Muscle layer of colon (tissue), 2 donors: ENCODE measurements at regions not wholly inside any gene's neighbourhood (a gene's known extent, or its start where the extent isn't known, plus 50 kb on each side); places are given as distances from the start of the nearest gene placed in this dataset.

Source experiments
- H3K27ac ChIP-seq: one replicate; pipeline ENCODE4 v1.7.0; 2013; ENCODE audit warnings: low read depth, mild to moderate bottlenecking, low read length, moderate library complexity
- H3K27me3 ChIP-seq, 2 donors: one replicate each; pipeline ENCODE4 v1.7.0; 2013; ENCODE audit warnings: low read length in 2 of 2, mild to moderate bottlenecking in 2 of 2; ENCODE audit not compliant: insufficient read depth in 2 of 2, control insufficient read depth in 1 of 2
- H3K36me3 ChIP-seq: one replicate; pipeline ENCODE4 v1.7.0; 2013; ENCODE audit warnings: mild to moderate bottlenecking, low read length; ENCODE audit not compliant: insufficient read depth
- H3K4me1 ChIP-seq: one replicate; pipeline ENCODE4 v1.7.0; 2013; ENCODE audit warnings: mild to moderate bottlenecking, low read length; ENCODE audit not compliant: insufficient read depth
- H3K4me3 ChIP-seq, 2 donors: one replicate each; pipeline ENCODE4 v1.7.0; 2013; ENCODE audit warnings: low read length in 2 of 2, low read depth in 1 of 2, mild to moderate bottlenecking in 1 of 2, moderate library complexity in 1 of 2
- H3K9ac ChIP-seq: one replicate; pipeline ENCODE4 v1.7.0; 2013; ENCODE audit warnings: low read length
- H3K9me3 ChIP-seq: one replicate; pipeline ENCODE4 v1.7.0; 2013; ENCODE audit warnings: mild to moderate bottlenecking, low read length
- donor health status: abdominal sarcoma.
- donor health status: Adenocarcinoma of cecum.

- H3K27me3 ChIP-seq, result no peaks in the 10 kb centered on the region
- H3K9me3 ChIP-seq, result no peaks in the 10 kb centered on the region
- no peak overlapping the region for H3K9ac ChIP-seq
Measured at GRCh38 chr13:37383046-37383445, 215.5 kb downstream of the POSTN start.

DNA sequence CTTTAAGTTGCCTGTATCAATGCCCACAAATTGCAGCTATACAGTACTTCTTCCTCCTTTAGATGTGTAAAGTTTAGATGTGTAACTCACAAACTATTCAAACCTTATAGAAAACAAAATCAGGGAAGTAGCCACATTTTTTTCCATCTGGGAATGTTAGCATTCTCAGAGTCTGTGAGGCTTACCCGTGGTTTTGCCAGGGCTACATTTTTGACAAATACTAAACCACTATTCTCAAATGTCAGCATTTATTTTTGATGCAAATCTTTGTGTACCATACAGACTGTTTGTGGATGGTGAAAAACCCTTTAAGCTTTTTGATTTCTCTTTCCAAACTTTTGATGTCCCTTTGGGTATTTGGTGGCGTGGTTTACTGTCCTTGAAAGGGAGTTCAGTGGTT lies 216.4 kb downstream of the POSTN start:
- no peaks in the 10 kb centered on the region for H3K27me3 ChIP-seq
- H3K36me3 ChIP-seq, result no peaks in the 10 kb centered on the region
- H3K4me1 ChIP-seq, result no peaks in the 10 kb centered on the region
- no peak overlapping the region for H3K9ac ChIP-seq
- H3K9me3 ChIP-seq, result no peaks in the 10 kb centered on the region
- no peak overlapping the region for H3K4me3 ChIP-seq
- no peak overlapping the region for H3K27ac ChIP-seq

More at GRCh38 chr13:37383046-37383445, 215.5 kb downstream of the POSTN start:
- H3K4me3 ChIP-seq, result no peak overlapping the region
- H3K27ac ChIP-seq, result no peak overlapping the region
- H3K36me3 ChIP-seq, result no peaks in the 10 kb centered on the region
- H3K4me1 ChIP-seq, result no peaks in the 10 kb centered on the region

DNA sequence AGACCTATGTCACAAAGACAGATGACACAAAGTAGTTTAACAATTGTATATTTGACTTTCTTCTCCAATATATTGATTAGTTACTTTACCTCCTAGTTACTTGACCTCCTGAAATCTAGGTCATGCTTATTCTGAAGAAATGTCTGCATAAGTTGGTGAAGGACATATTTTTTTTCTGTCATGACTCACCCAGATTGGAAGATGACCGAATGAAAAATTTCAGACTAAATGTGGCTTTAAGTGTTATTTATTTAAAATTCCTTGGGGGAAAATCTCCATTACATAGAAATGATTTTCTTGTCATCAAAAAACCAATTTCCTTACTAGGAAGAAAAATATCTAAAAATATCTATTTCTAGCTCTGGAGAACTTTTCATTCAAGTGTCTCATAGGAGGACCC lies 217.1 kb downstream of the POSTN start:
- no peak overlapping the region for H3K9ac ChIP-seq
- H3K4me1 ChIP-seq, result no peaks in the 10 kb centered on the region
- no peaks in the 10 kb centered on the region for H3K9me3 ChIP-seq
- no peaks in the 10 kb centered on the region for H3K36me3 ChIP-seq
- no peaks in the 10 kb centered on the region for H3K27me3 ChIP-seq
- H3K27ac ChIP-seq, result no peak overlapping the region
- H3K4me3 ChIP-seq, result no peak overlapping the region

- no peaks in the 10 kb centered on the region for H3K27me3 ChIP-seq
- H3K4me3 ChIP-seq, result no peak overlapping the region
- H3K4me1 ChIP-seq, result no peaks in the 10 kb centered on the region
- H3K9ac ChIP-seq, result no peak overlapping the region
- H3K27ac ChIP-seq, result no peak overlapping the region
- no peaks in the 10 kb centered on the region for H3K36me3 ChIP-seq
- H3K9me3 ChIP-seq, result no peaks in the 10 kb centered on the region
Measured at GRCh38 chr13:37379841-37380240, 218.7 kb downstream of the POSTN start.

DNA sequence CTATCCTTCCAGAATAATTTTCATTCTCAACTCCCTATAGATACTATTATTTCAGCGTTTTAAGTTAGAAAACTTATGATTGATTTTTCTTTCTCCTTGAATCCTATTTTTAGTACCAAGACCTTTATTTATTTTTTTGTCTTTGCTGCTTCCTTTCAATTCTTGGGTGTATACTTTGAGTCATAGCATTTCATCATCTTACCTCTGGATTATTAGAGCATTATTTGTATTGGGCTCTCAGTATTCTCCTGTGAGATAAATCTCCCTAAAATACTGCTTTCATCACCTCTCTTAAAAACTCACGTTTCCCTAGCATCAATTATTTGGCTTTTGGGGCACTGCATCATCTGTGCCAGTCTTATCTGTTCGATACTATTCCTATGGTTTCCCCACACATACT lies 222.8 kb downstream of the POSTN start:
- no peaks in the 10 kb centered on the region for H3K9me3 ChIP-seq

GRCh38 chr13:37375071-37375470 lies 223.5 kb downstream of the POSTN start:
- Histone ChIP-seq H3K36me3 (no peaks in the 10 kb centered on the region), H3K9ac (no peak overlapping the region), H3K4me1 (no peaks in the 10 kb centered on the region), H3K27me3 (no peaks in the 10 kb centered on the region), H3K27ac (no peak overlapping the region), H3K9me3 (no peaks in the 10 kb centered on the region), H3K4me3 (no peak overlapping the region)

More for the DNA sequence above, 222.8 kb downstream of the POSTN start:
- Histone ChIP-seq H3K4me3 (no peak overlapping the region), H3K27me3 (no peaks in the 10 kb centered on the region), H3K27ac (no peak overlapping the region), H3K9ac (no peak overlapping the region), H3K4me1 (no peaks in the 10 kb centered on the region), H3K36me3 (no peaks in the 10 kb centered on the region)

DNA sequence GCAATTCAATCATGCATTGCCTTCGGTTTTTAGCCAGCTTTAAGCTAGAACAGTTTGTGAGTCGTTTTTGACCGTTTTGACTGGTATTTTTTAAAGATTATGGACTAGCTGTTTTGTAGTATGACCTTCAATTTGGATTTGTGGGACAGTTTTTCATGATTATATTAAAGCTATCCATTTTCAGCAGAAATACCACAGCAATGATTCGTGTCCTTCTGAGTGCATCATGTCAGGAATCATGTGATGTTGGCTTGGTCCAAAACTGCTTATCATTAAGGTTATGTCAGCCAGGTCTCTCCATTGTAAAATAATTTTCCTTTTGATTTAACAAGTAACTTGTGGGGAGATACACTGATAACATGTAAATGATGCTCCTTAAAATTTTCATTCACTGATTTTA lies 229.0 kb downstream of the POSTN start:
- H3K27me3 ChIP-seq, result no peaks in the 10 kb centered on the region
- H3K36me3 ChIP-seq, result no peaks in the 10 kb centered on the region
- H3K4me1 ChIP-seq, result no peaks in the 10 kb centered on the region
- H3K9me3 ChIP-seq, result no peaks in the 10 kb centered on the region
- no peak overlapping the region for H3K27ac ChIP-seq
- no peak overlapping the region for H3K9ac ChIP-seq
- no peak overlapping the region for H3K4me3 ChIP-seq

- Histone ChIP-seq H3K9me3 (no peaks in the 10 kb centered on the region), H3K4me3 (no peak overlapping the region), H3K27me3 (no peaks in the 10 kb centered on the region), H3K4me1 (no peaks in the 10 kb centered on the region), H3K27ac (no peak overlapping the region), H3K36me3 (no peaks in the 10 kb centered on the region), H3K9ac (no peak overlapping the region)
Measured at GRCh38 chr13:37368501-37368900, 230.1 kb downstream of the POSTN start.

GRCh38 chr13:37366044-37366770 lies 232.4 kb downstream of the POSTN start:
- no peak overlapping the region for H3K4me3 ChIP-seq
- H3K27me3 ChIP-seq, result no peaks in the 10 kb centered on the region
- no peaks in the 10 kb centered on the region for H3K36me3 ChIP-seq
- H3K27ac ChIP-seq, result no peak overlapping the region
- no peaks in the 10 kb centered on the region for H3K9me3 ChIP-seq
- H3K4me1 ChIP-seq, result no peaks in the 10 kb centered on the region
- no peak overlapping the region for H3K9ac ChIP-seq

- Histone ChIP-seq H3K27ac (no peak overlapping the region), H3K27me3 (no peaks in the 10 kb centered on the region), H3K4me1 (no peaks in the 10 kb centered on the region), H3K36me3 (no peaks in the 10 kb centered on the region), H3K9me3 (no peaks in the 10 kb centered on the region), H3K9ac (no peak overlapping the region), H3K4me3 (no peak overlapping the region)
Measured at GRCh38 chr13:37365496-37365895, 233.1 kb downstream of the POSTN start.

DNA sequence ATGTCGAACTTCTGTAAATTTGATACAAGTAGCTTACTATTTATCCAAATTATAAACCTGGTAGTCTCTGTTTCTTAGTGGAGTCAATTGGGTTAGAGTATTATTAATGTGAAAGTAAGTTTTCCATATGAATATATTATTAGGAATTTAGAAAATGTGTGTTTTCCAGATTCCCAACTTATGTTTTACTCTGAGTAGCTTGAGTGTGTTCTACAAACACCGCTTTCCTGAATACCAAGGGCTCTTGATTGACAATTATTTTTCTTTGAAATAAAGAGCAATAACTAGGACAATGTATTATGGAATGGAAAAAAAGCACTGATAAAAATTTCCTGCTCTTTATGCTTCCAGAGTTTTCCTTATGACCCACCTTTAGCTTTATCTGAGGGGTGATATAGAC lies 233.6 kb downstream of the POSTN start:
- Histone ChIP-seq H3K4me1 (no peaks in the 10 kb centered on the region), H3K4me3 (no peak overlapping the region), H3K9me3 (no peaks in the 10 kb centered on the region), H3K27ac (no peak overlapping the region), H3K36me3 (no peaks in the 10 kb centered on the region), H3K9ac (no peak overlapping the region), H3K27me3 (no peaks in the 10 kb centered on the region)

- no peak overlapping the region for H3K27ac ChIP-seq
- no peak overlapping the region for H3K4me3 ChIP-seq
- no peaks in the 10 kb centered on the region for H3K4me1 ChIP-seq
- no peaks in the 10 kb centered on the region for H3K36me3 ChIP-seq
- no peaks in the 10 kb centered on the region for H3K27me3 ChIP-seq
- H3K9ac ChIP-seq, result no peak overlapping the region
- no peaks in the 10 kb centered on the region for H3K9me3 ChIP-seq
Measured at GRCh38 chr13:37364007-37364406, 234.6 kb downstream of the POSTN start.
